GM12875 (cell line): ENCODE measurements at regions not wholly inside any gene's neighbourhood (a gene's known extent, or its start where the extent isn't known, plus 50 kb on each side); places are given as distances from the start of the nearest gene placed in this dataset.

Source experiments
- H3K4me3 ChIP-seq: one replicate; pipeline ENCODE4 v1.5.1; 2011; ENCODE audit warnings: low read depth, low read length, control low read depth
- TF ChIP-seq, protein P1 (sequence below): IDR thresholded peaks from 2 replicates; pipeline ENCODE4 v1.5.1; 2011; ENCODE audit warnings: low read depth, mild to moderate bottlenecking, control low read depth, inconsistent platforms, low read length, moderate library complexity, borderline replicate concordance; ENCODE audit not compliant: insufficient read depth

DNA sequence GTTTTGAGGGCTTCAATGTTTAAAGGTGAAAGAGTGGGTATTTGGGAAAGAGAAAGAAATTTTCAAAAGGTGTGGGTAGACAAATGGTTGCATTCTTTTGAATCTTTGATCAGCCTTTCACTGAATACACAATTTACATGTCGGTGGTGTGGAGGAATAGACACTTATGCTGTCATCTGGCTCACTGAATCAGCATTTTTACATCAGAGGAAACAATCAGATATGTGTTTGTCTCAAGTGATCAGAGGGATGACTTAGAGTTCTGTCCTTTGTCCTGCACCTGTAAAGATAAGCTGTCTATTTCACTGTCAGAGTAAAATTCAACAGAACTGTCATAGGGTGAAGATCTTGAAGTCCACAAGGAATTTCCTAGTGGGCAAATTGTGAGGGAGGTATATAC, 170.9 kb upstream of the USP25 start:
- no peak overlapping the region for H3K4me3 ChIP-seq
- TF ChIP-seq, protein P1, sequence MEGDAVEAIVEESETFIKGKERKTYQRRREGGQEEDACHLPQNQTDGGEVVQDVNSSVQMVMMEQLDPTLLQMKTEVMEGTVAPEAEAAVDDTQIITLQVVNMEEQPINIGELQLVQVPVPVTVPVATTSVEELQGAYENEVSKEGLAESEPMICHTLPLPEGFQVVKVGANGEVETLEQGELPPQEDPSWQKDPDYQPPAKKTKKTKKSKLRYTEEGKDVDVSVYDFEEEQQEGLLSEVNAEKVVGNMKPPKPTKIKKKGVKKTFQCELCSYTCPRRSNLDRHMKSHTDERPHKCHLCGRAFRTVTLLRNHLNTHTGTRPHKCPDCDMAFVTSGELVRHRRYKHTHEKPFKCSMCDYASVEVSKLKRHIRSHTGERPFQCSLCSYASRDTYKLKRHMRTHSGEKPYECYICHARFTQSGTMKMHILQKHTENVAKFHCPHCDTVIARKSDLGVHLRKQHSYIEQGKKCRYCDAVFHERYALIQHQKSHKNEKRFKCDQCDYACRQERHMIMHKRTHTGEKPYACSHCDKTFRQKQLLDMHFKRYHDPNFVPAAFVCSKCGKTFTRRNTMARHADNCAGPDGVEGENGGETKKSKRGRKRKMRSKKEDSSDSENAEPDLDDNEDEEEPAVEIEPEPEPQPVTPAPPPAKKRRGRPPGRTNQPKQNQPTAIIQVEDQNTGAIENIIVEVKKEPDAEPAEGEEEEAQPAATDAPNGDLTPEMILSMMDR, result no peak

DNA sequence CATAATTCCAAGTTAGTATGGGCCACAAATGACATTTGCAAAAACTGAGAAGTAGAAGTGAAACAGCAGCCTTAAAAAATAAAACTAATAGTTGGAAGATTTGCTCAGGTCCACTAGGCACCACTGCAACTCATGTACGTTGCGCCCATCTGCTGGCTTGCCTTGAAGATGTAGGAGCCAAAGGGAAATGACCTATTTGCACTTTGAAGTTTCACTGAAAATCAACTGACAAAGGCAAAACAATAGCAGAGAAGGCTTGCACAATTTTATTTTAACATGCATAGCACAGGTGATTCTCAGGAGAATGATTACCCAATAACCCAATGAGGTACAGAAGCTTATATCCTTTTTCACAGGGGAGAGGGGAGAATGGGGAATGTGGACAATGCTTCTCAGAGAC, 170.1 kb upstream of the USP25 start:
- no peak overlapping the region for H3K4me3 ChIP-seq
- TF ChIP-seq, protein P1, result no peak

DNA sequence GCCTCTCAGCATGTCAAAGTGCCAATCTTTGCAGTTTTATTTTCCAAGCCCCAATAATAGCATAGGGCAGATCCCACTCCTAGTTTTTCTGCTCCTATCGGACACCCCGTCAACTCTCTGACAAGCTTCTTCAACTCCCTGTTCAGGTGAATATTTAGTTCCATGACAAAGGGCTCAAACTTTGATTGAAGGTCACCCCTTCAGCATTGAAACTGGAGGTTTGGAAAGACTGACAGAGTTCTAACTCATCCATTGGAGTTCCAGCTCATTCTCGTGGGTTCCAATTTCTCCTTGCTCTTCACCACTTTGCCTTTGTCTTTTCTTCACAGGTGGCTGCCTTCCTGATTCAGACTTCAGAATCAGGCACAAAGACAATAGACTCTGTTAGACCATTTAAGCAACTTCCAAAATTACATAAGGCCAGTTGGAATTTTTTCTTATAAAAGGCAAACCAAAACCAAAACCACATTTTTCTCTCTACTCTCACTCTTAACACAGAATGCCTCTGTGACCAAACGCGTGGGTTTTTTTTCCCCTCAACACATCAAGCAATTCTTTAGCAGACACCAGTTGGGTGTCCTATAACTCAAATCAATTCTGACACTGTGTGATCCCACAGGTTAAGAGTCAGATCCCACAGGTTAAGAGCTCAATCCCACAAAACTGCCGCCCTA, 169.3 kb upstream of the USP25 start:
- TF ChIP-seq, protein P1, result no peak

DNA sequence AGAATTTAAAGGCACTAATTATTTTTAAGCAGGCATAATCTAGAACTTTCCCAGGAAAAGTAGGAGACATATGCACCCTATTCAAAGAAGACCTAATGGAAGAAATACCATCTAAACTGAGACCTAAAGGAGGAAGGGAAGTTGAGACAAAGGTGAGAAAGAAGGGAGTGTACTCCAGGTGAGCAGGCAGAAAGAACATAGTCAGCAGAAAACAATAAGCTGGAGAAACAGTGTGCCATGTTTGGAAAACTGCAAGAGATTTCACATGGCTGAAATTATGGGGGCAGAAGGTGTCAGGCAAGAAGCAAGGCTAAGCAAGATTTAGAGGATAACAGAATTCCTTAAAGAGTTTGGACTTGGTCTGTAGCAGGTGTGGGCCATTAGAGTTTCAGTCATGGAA, 167.0 kb upstream of the USP25 start:
- H3K4me3 ChIP-seq, result no peak overlapping the region
- TF ChIP-seq, protein P1, result no peak

More for the DNA sequence above, 169.3 kb upstream of the USP25 start:
- H3K4me3 ChIP-seq, result no peak overlapping the region

DNA sequence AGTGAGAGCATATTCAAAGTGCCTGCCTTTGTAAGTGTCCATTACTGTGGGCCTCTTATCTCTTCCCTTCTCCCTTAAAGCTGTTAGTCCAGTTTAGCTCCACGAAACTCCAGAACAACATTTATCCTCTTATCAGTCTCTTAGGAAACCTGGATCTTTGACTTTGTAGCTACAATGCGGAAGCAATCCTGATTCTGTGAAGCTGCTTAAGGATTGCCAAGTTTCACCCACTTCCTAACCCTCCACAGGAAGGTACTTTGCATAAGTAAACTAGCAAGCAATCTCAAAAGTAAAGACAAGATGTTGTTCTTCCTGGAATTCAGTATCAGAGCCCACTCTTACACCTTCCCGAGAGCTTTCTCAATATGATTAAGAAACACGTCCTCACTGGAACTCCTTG, 164.9 kb upstream of the USP25 start:
- H3K4me3 ChIP-seq, result no peak overlapping the region
- TF ChIP-seq, protein P1, result no peak

DNA sequence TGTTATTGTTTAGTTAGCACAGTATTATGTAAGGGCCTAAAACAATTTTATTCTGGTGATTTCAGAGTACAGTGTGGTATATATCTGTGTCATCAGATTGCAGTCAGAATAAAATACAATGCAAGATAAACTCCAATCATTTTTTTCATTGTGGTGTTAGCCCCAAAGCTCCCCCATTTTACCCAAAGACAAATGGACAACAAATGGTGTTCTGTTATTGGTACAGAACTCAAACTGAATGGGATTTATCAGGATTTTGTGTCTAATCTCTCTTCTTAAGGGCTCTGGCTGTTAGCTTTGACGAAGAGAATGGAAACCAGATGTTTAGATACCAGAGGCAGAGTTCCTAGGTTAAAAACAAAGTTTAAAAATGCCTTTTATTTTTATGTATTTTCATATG, 163.1 kb upstream of the USP25 start:
- no peak overlapping the region for H3K4me3 ChIP-seq
- TF ChIP-seq, protein P1, result no peak

DNA sequence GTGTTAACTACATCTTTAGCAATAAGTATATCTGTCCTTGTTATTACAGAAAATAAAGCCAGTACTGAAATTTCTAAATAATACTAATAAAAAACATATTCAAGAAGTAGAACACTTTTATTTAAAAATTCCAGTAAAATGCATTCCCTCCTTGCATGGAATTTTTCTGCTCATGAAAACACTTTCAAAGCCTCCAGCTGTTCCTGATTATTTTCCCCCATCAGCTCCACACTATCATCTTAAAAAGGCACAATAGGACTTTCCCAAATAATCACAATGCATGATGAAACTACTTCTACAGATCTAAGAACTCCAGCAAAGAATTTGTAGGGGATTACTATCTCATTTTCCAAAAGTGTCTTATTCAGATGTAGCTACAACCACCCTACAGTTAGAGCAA, 162.6 kb upstream of the USP25 start:
- no peak overlapping the region for H3K4me3 ChIP-seq
- TF ChIP-seq, protein P1, result no peak
